ENCODE measurements at regions not wholly inside any gene's neighbourhood (a gene's known extent, or its start where the extent isn't known, plus 50 kb on each side); places are given as distances from the start of the nearest gene placed in this dataset.

DNA sequence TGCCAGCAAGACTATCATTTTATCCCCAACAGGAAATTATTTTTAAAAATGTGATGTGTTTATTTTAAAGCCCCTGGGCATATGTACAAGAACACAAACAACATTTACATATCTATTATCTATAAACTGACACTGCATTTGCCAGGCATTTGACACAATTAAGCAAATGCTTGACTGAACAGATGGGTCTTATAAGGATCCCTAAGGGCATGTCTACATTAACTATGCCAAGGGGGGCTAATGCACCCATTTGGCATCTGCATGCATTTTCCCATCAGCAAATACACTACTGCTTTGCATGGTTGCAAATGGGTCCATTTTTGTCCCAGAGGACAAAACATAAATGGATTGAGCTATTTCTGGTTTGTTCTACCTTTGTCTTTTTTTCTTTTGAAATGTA, 884.8 kb upstream of the B3GALT2 start:
- Mint-ChIP-seq H3K27ac (ENCODE audit: low read depth, unreplicated experiment) (no peak overlapping the region), H3K36me3 (ENCODE audit: insufficient read depth, unreplicated experiment) (no peaks in the 10 kb centered on the region), H3K27me3 (ENCODE audit: insufficient read depth, unreplicated experiment) (no peaks in the 10 kb centered on the region), H3K4me3 (ENCODE audit: unreplicated experiment) (no peak overlapping the region), H3K9me3 (ENCODE audit: unreplicated experiment) (no peaks in the 10 kb centered on the region), H3K4me1 (ENCODE audit: insufficient read depth, unreplicated experiment) (peaks cover 5% of the 10 kb centered on the region)
- CTCF ChIA-PET: interaction anchor here (0.7 kb wide), 1 partner anchor 634 kb away, joined by 3 read pairs; no protein-coding TSS in a partner anchor
- POLR2A ChIA-PET: no interaction called here
- DNase-seq (ENCODE audit: unreplicated experiment): no peak
- intact Hi-C loops (cut with micrococcal nuclease): no loop called here
- TF ChIP-seq, protein P1, sequence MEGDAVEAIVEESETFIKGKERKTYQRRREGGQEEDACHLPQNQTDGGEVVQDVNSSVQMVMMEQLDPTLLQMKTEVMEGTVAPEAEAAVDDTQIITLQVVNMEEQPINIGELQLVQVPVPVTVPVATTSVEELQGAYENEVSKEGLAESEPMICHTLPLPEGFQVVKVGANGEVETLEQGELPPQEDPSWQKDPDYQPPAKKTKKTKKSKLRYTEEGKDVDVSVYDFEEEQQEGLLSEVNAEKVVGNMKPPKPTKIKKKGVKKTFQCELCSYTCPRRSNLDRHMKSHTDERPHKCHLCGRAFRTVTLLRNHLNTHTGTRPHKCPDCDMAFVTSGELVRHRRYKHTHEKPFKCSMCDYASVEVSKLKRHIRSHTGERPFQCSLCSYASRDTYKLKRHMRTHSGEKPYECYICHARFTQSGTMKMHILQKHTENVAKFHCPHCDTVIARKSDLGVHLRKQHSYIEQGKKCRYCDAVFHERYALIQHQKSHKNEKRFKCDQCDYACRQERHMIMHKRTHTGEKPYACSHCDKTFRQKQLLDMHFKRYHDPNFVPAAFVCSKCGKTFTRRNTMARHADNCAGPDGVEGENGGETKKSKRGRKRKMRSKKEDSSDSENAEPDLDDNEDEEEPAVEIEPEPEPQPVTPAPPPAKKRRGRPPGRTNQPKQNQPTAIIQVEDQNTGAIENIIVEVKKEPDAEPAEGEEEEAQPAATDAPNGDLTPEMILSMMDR (IDR thresholded peaks at IDR 0.05; ENCODE audit: unreplicated experiment): no peak
- BruUV-seq (replicated peaks): no TSS peak

DNA sequence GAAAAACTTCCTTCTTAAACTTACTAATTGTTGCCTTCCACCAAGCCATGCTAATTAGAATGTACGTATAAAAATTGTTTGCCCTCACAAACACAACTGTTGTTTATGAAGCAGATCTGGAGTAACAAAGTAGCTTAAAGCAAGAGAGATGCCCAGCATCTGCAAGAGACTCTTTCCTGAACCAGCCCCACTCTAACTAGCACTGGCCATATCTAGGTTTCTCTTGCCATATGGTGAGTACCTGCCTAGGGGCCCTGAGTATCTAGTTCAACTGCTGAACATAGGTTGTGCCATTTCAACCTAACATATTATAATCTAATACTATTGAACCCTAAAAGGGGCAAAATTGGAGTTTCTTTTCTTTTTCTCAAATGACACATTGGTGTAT, 883.4 kb upstream of the B3GALT2 start:
- intact Hi-C loops (cut with micrococcal nuclease): no loop called here
- Mint-ChIP-seq H3K36me3 (ENCODE audit: insufficient read depth, unreplicated experiment) (no peaks in the 10 kb centered on the region), H3K4me1 (ENCODE audit: insufficient read depth, unreplicated experiment) (peaks cover 5% of the 10 kb centered on the region), H3K9me3 (ENCODE audit: unreplicated experiment) (peaks cover 8% of the 10 kb centered on the region), H3K27ac (ENCODE audit: low read depth, unreplicated experiment) (no peak overlapping the region), H3K27me3 (ENCODE audit: insufficient read depth, unreplicated experiment) (no peaks in the 10 kb centered on the region), H3K4me3 (ENCODE audit: unreplicated experiment) (no peak overlapping the region)
- BruUV-seq (replicated peaks): no TSS peak
- ChIA-PET CTCF (interaction anchor here (0.5 to 1.2 kb wide), 2 partner anchors 32 to 34 kb away, joined by 3 read pairs; no protein-coding TSS in a partner anchor), POLR2A (no interaction called here)
- DNase-seq (ENCODE audit: unreplicated experiment): no peak
- TF ChIP-seq, protein P1 (IDR thresholded peaks at IDR 0.05; ENCODE audit: unreplicated experiment): no peak

DNA sequence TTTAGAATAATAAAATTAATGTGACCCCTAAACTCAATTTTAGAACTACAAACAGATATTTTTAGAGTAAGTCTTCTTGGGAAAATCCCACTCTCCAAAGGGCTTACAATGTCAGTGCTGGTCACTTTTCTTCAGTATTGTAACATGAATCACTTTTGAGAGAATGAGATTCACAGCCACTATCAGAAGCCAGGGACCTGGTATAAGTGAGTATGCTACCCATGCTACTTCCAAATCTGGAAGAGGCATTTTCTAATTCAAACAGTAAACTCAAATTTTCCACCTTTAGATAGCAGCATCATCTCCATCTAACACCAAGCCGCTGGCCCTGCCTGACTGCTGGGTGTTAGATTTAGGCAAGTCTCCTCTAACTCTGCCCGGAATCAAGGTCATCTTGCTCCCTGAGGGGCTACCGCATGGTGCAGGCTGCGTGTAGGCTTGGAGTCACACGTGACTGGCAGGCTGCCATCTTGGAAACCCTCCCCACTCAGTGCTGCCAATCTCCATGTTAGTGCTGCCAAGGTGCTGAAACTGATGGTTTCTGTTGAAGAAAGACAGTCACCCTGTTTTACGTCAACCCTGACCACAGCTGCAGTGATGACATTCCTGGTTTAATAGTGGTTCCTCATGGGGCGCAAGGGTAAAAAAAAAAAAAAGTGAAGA, 882.9 kb upstream of the B3GALT2 start:
- CTCF ChIA-PET: no interaction called here
- no peaks in the 10 kb centered on the region for H3K36me3 Mint-ChIP-seq (ENCODE audit: insufficient read depth, unreplicated experiment)

DNA sequence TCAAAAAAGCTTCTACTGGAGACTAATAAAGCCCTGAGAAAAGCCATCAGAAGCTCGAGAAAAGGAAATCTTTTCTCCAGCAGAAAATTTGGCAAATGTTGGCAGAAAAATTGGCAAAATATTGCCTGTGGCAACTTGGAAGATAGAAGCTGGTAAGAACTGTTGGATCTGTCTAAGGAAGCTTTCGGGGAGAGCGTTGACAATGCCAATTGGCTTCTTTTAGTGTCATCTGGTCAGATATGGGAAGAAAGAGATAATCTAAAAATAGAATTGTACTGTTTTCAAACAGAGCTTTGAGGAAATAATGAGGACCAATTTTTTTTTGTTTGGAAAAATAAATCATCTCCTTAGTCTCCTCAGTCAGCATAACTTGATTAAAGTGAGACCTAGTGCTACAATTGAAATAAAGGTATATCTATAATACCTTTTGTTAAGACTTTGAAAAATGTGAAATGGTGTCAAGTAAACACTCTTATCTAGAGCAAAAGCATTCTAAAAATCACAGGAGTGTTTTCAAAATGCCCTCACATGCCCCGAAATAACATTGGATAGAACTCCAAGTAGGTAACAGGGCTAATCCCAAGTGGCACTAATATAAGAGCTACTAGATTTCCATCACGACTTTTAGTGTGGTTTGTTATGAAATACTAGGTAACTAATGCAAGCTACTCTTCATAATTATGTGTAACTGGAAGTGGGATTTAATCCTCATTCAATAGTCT, 882.2 kb upstream of the B3GALT2 start:
- ChIA-PET POLR2A (no interaction called here), CTCF (interaction anchor here (0.5 to 0.8 kb wide), 3 partner anchors 510 to 1962 kb away, joined by 3 read pairs; no protein-coding TSS in a partner anchor)
- TF ChIP-seq, protein P1 (IDR thresholded peaks at IDR 0.05; ENCODE audit: unreplicated experiment): no peak
- Mint-ChIP-seq H3K4me1 (ENCODE audit: insufficient read depth, unreplicated experiment) (peaks cover 5% of the 10 kb centered on the region), H3K27me3 (ENCODE audit: insufficient read depth, unreplicated experiment) (no peaks in the 10 kb centered on the region), H3K27ac (ENCODE audit: low read depth, unreplicated experiment) (no peak overlapping the region), H3K36me3 (ENCODE audit: insufficient read depth, unreplicated experiment) (no peaks in the 10 kb centered on the region), H3K4me3 (ENCODE audit: unreplicated experiment) (no peak overlapping the region), H3K9me3 (ENCODE audit: unreplicated experiment) (peaks cover 8% of the 10 kb centered on the region)
- intact Hi-C loops (cut with micrococcal nuclease): no loop called here
- no TSS peak for BruUV-seq (replicated peaks)
- no peak for DNase-seq (ENCODE audit: unreplicated experiment)

More for the DNA sequence above, 882.9 kb upstream of the B3GALT2 start:
- TF ChIP-seq, protein P1 (IDR thresholded peaks at IDR 0.05; ENCODE audit: unreplicated experiment): no peak
- Mint-ChIP-seq H3K27ac (ENCODE audit: low read depth, unreplicated experiment) (no peak overlapping the region), H3K9me3 (ENCODE audit: unreplicated experiment) (peaks cover 8% of the 10 kb centered on the region), H3K4me1 (ENCODE audit: insufficient read depth, unreplicated experiment) (peaks cover 5% of the 10 kb centered on the region), H3K27me3 (ENCODE audit: insufficient read depth, unreplicated experiment) (no peaks in the 10 kb centered on the region), H3K4me3 (ENCODE audit: unreplicated experiment) (no peak overlapping the region)
- intact Hi-C loops (cut with micrococcal nuclease): no loop called here
- no TSS peak for BruUV-seq (replicated peaks)
- no peak for DNase-seq (ENCODE audit: unreplicated experiment)
- POLR2A ChIA-PET: no interaction called here
